ENCODE measurements at regions not wholly inside any gene's neighbourhood (a gene's known extent, or its start where the extent isn't known, plus 50 kb on each side); places are given as distances from the start of the nearest gene placed in this dataset.

GRCh38 chr2:16552202-16552601, 113.4 kb downstream of the CYRIA start:
- no peak for TF ChIP-seq CTCF (IDR thresholded peaks at IDR 0.05; ENCODE audit: low read depth, low read length)
- TF ChIP-seq POLR2A (IDR thresholded peaks at IDR 0.05; ENCODE audit: extremely low read depth, insufficient read length), result no peak
- TF ChIP-seq MAX (IDR thresholded peaks at IDR 0.05; ENCODE audit: low read depth, low read length), result no peak

Data from NB4 (cell line).